PC-3 (cell line): ENCODE measurements at regions not wholly inside any gene's neighbourhood (a gene's known extent, or its start where the extent isn't known, plus 50 kb on each side); places are given as distances from the start of the nearest gene placed in this dataset.

ENCODE experiments used
- EZH2 ChIP-seq: fragments of 300-600 bp; sonication (generic); IDR thresholded peaks from one replicate; pipeline ENCODE4 v1.6.1; 2017; ENCODE audit warnings: antibody characterized with exemption, mild to moderate bottlenecking, low read length; ENCODE audit not compliant: unreplicated experiment
- EZH2phosphoT487 ChIP-seq: fragments of 300-600 bp; sonication (generic); IDR thresholded peaks from 2 replicates; pipeline ENCODE4 v1.6.1; 2018; ENCODE audit warnings: mild to moderate bottlenecking, antibody characterized with exemption, low read length, borderline replicate concordance
- TF ChIP-seq, protein P1 (sequence below): fragments of 300-600 bp; sonication (generic); conservative IDR thresholded peaks from 2 replicates; pipeline ENCODE4 v1.5.1; 2017; ENCODE audit warnings: antibody characterized with exemption, low read depth, mild to moderate bottlenecking, low read length

DNA sequence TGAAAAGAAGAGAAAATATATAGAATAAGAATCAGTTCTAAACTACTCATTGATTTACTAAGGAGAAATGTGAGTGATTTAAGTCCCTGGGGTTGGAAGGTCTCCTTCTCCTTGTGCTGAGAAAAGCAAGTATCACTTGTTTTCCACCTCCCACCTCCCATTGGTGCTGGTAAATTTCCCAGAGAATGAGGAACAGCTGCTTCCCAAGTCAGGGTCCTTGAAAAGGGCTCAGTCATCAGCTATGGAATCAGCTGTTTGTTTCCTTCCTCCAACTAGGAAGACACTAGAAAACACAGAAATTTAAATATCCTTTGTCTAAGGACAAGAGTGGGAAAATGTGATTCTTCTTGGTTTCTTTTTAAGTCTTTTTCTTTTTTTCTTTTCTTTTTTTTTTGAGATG is 131.3 kb upstream of the C1orf21 start:
- TF ChIP-seq, protein P1, sequence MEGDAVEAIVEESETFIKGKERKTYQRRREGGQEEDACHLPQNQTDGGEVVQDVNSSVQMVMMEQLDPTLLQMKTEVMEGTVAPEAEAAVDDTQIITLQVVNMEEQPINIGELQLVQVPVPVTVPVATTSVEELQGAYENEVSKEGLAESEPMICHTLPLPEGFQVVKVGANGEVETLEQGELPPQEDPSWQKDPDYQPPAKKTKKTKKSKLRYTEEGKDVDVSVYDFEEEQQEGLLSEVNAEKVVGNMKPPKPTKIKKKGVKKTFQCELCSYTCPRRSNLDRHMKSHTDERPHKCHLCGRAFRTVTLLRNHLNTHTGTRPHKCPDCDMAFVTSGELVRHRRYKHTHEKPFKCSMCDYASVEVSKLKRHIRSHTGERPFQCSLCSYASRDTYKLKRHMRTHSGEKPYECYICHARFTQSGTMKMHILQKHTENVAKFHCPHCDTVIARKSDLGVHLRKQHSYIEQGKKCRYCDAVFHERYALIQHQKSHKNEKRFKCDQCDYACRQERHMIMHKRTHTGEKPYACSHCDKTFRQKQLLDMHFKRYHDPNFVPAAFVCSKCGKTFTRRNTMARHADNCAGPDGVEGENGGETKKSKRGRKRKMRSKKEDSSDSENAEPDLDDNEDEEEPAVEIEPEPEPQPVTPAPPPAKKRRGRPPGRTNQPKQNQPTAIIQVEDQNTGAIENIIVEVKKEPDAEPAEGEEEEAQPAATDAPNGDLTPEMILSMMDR: no peak
- TF ChIP-seq EZH2phosphoT487 (no peak), EZH2 (no peak)
